Esophagus squamous epithelium (tissue), 5 donors: ENCODE measurements at regions not wholly inside any gene's neighbourhood (a gene's known extent, or its start where the extent isn't known, plus 50 kb on each side); places are given as distances from the start of the nearest gene placed in this dataset.

ENCODE experiments used
- DNase-seq: peaks from one replicate; lab custom pipeline; 2025; lab: John Stamatoyannopoulos, UW
- H3K27ac ChIP-seq, 4 donors: fragments of 200-600 bp; sonication (generic); one replicate each; pipeline ENCODE4 v1.5.1; 2016 to 2019; ENCODE audit warnings: mild to moderate bottlenecking in 1 of 4
- H3K27me3 ChIP-seq, 4 donors: fragments of 200-600 bp; sonication (generic); 1 replicate in 3 of 4; 2 replicates in 1 of 4; pipeline versions ENCODE4 v1.5.1 to v1.6.0; 2017 to 2021; ENCODE audit warnings: antibody characterized with exemption in 1 of 4
- H3K36me3 ChIP-seq, 3 donors: fragments of 200-600 bp; sonication (generic); one replicate each; pipeline ENCODE4 v1.5.1; 2016 to 2019
- H3K4me1 ChIP-seq, 3 donors: fragments of 200-600 bp; sonication (generic); one replicate each; pipeline ENCODE4 v1.5.1; 2017 to 2019
- H3K4me3 ChIP-seq, 4 donors: fragments of 200-600 bp; sonication (generic); 1 replicate in 3 of 4; 2 replicates in 1 of 4; pipeline ENCODE4 v1.5.1; 2016 to 2019; ENCODE audit warnings: mild to moderate bottlenecking in 2 of 4, moderate library complexity in 1 of 4
- H3K9me3 ChIP-seq, 3 donors: fragments of 200-600 bp; sonication (generic); one replicate each; pipeline ENCODE4 v1.5.1; 2016 to 2019
- POLR2A ChIP-seq, 4 donors: fragments of 450-650 bp; IDR thresholded peaks; one replicate each; pipeline ENCODE4 v1.6.1; 2017; ENCODE audit warnings: antibody characterized with exemption in 4 of 4, mild to moderate bottlenecking in 4 of 4, moderate library complexity in 3 of 4
- WGBS, 2 donors: methylation state at CpG; one replicate each; pipeline ENCODE4 v1.1.5; 2018; 5-methylcytosine and 5-hydroxymethylcytosine counted together
- intact Hi-C: fragments of 100-400 bp; cut with DNase I; formaldehyde crosslinking; loops from one replicate; pipeline ENCODE4 v1.15.0; 2022
- TF ChIP-seq, protein P1 (sequence below), 6 experiments: fragments of 450-650 bp in 4 of 6; fragments of 200-600 bp in 2 of 6; sonication (generic) in 2 of 6; IDR thresholded peaks; one replicate each; pipeline ENCODE4 v1.5.1; 2016 to 2019; ENCODE audit warnings: antibody characterized with exemption in 6 of 6, mild to moderate bottlenecking in 4 of 6, moderate library complexity in 4 of 6
- donor health status: DM: yes; HTN: yes; CAD: no.

DNA sequence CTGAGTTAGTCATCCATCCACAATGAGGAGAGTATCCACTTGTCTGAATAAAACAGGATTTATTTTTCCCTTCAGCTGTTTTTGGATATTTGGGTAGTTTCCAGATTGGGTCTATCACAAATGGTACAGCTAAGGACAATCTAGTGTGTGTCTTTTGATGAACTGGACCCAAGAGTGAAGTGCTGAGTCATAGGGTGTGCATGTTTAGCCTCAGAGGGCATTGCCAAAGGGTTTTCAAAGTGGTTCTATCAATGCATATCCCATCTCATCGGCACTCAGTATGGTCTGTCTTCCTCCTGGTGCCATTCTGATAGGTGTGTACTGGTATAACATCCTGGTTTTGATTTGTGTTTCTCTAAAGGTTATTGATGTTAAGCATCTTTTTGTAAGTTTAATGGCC, 62.3 kb downstream of the GSX1 start:
- peaks cover 0 to 90% (median 0%) of the 10 kb centered on the region in 4 donors for H3K27me3 ChIP-seq
- intact Hi-C loops, result no loop called here

DNA sequence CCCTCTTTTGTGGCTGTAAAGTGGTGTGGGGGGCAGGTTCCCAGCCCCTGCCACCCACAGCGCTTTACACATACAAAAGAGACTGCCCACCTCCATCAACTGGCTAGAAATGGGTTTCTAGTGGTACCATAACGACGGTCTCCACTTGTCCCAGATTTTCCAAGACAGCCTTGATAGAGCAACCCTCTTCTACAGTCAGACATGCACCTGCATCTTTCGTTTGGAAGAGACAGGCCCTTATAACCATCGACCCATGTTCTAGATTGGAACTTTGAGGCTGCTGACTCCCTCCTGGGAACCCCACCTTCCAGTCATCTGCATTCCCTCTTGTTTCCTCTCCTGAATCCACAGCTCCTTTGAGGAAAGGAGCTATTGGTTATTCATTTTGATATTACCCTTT, 63.1 kb downstream of the GSX1 start:
- intact Hi-C loops, result no loop called here
- WGBS, 2 donors, result 50 to 79% methylated on average over 3 to 4 of the region's 5 CpGs

More for the DNA sequence above, 62.3 kb downstream of the GSX1 start:
- H3K4me1 ChIP-seq, result no peaks in the 10 kb centered on the region
- no peaks in the 10 kb centered on the region for H3K36me3 ChIP-seq
- H3K4me3 ChIP-seq, result no peak overlapping the region
- no peak overlapping the region for H3K27ac ChIP-seq
- DNase-seq, result no peak
- WGBS, 2 donors, result 67 to 86% methylated on average over 1 of the region's 1 CpG
- no peak for TF ChIP-seq POLR2A (IDR thresholded peaks at IDR 0.05)
- TF ChIP-seq, protein P1, sequence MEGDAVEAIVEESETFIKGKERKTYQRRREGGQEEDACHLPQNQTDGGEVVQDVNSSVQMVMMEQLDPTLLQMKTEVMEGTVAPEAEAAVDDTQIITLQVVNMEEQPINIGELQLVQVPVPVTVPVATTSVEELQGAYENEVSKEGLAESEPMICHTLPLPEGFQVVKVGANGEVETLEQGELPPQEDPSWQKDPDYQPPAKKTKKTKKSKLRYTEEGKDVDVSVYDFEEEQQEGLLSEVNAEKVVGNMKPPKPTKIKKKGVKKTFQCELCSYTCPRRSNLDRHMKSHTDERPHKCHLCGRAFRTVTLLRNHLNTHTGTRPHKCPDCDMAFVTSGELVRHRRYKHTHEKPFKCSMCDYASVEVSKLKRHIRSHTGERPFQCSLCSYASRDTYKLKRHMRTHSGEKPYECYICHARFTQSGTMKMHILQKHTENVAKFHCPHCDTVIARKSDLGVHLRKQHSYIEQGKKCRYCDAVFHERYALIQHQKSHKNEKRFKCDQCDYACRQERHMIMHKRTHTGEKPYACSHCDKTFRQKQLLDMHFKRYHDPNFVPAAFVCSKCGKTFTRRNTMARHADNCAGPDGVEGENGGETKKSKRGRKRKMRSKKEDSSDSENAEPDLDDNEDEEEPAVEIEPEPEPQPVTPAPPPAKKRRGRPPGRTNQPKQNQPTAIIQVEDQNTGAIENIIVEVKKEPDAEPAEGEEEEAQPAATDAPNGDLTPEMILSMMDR (IDR thresholded peaks at IDR 0.05), result no peak
- H3K9me3 ChIP-seq, result no peaks in the 10 kb centered on the region

DNA sequence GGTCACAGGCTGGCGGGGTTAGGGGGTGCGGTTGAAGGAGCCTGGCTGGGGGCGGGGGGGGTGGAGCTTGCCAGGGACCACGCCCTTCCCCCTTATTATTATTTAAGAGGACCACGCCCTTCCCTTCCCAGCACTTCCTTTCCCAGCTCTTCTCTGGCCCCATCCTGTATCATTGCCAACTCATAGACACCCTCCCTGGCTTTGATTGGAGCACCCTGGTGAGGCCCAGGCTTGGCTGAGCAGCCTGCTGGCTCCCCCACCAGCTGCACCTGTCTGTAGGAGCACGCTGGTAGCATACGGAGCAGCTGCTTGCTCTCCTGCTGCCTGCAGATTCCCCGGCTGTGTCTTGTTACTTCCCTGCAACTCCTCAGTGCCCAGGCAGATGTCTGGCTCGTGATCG, 62.5 kb upstream of the PDX1 start:
- Histone ChIP-seq H3K9me3 (no peaks in the 10 kb centered on the region), H3K4me3 (no peak overlapping the region), H3K27ac (no peak overlapping the region), H3K27me3 (peaks cover 0 to 98% (median 0%) of the 10 kb centered on the region in 4 donors), H3K4me1 (no peaks in the 10 kb centered on the region), H3K36me3 (no peaks in the 10 kb centered on the region)
- TF ChIP-seq, protein P1 (IDR thresholded peaks at IDR 0.05), result no peak
- TF ChIP-seq POLR2A (IDR thresholded peaks at IDR 0.05), result no peak
- WGBS, 2 donors, result 58 to 68% methylated on average over 4 to 8 of the region's 10 CpGs
- intact Hi-C loops, result no loop called here
- DNase-seq, result no peak

More for the DNA sequence above, 63.1 kb downstream of the GSX1 start:
- H3K4me1 ChIP-seq, result no peaks in the 10 kb centered on the region
- no peak for DNase-seq
- H3K27me3 ChIP-seq, result peaks cover 0 to 97% (median 0%) of the 10 kb centered on the region in 4 donors
- no peak overlapping the region for H3K27ac ChIP-seq
- H3K36me3 ChIP-seq, result no peaks in the 10 kb centered on the region
- H3K4me3 ChIP-seq, result no peak overlapping the region
- H3K9me3 ChIP-seq, result no peaks in the 10 kb centered on the region
- TF ChIP-seq POLR2A (IDR thresholded peaks at IDR 0.05), result no peak
- TF ChIP-seq, protein P1 (IDR thresholded peaks at IDR 0.05), result no peak

DNA sequence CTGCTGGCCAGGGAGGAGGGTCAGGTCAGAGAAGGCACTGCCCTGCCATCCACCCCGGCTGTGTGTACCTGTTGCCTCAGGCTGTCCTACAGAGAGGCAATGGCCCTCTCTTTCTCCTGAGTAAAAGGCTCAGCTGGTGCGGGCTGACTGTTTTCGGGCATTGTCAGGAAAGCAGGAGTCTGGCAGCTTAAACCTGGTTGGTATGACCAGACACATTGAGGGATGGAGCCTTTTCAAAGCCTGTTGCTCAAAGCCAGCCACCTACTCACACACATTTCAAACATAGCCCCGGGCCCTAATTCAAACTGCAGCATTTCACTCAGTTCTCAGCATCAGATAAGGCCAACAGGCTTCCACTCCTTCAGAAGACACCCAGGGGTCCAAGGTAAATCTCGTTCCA, 61.8 kb upstream of the PDX1 start:
- intact Hi-C loops, result no loop called here
- no peak overlapping the region for H3K27ac ChIP-seq
- no peak for DNase-seq
- no peaks in the 10 kb centered on the region for H3K9me3 ChIP-seq
- H3K36me3 ChIP-seq, result no peaks in the 10 kb centered on the region
- peaks cover 0 to 98% (median 0%) of the 10 kb centered on the region in 4 donors for H3K27me3 ChIP-seq
- no peaks in the 10 kb centered on the region for H3K4me1 ChIP-seq
- WGBS, 2 donors, result 63% methylated on average over 5 of the region's 5 CpGs; no CpG with 5 or more reads in 1 of the 2 donors
- TF ChIP-seq, protein P1 (IDR thresholded peaks at IDR 0.05), result no peak
- TF ChIP-seq POLR2A (IDR thresholded peaks at IDR 0.05), result no peak
- H3K4me3 ChIP-seq, result no peak overlapping the region

DNA sequence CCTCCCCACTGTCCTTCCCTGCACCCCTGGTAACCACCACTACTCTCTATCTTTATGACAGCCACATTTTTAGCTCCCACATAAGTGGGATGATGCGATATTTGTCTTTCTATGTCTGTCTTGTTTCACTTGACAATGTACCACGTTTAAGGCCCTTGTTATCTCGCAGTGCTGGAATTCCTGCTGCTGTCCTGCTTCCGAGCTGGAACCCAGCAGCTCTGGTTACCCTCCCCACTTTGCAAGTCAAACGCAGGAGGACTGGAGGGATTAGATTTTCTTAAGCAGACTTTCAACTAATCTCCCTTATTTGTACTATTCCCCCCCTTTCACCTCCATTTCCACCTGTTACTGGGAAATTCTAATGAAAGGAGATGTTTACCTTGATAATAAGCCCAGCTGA, 59.1 kb upstream of the PDX1 start:
- Histone ChIP-seq H3K36me3 (no peaks in the 10 kb centered on the region), H3K4me3 (no peak overlapping the region), H3K4me1 (no peaks in the 10 kb centered on the region), H3K9me3 (no peaks in the 10 kb centered on the region), H3K27ac (no peak overlapping the region), H3K27me3 (peaks cover 0 to 95% (median 0%) of the 10 kb centered on the region in 4 donors)
- intact Hi-C loops, result no loop called here
- TF ChIP-seq, protein P1 (IDR thresholded peaks at IDR 0.05), result no peak
- TF ChIP-seq POLR2A (IDR thresholded peaks at IDR 0.05), result no peak
- 25 to 33% methylated on average over 4 to 5 of the region's 5 CpGs for WGBS, 2 donors
- no peak for DNase-seq
